Activated CD8-positive, alpha-beta T cell treated with anti-CD3 and anti-CD28 coated beads for 36 hours (primary cell): ENCODE measurements at regions not wholly inside any gene's neighbourhood (a gene's known extent, or its start where the extent isn't known, plus 50 kb on each side); places are given as distances from the start of the nearest gene placed in this dataset.

Experiments
- ATAC-seq: fragments of 200-7000 bp; cut with Tn5 transposase; one replicate; pipeline ENCODE4 v1.10.0; 2021; ENCODE audit warnings: mild to moderate bottlenecking, moderate library complexity
- CTCF ChIA-PET: fragments of 350-600 bp; sonication (Branson Sonifier 250); formaldehyde crosslinking; loops from one replicate; lab custom pipeline; 2021; ENCODE audit warnings: antibody characterized with exemption; lab: Charles Lee
- POLR2A ChIA-PET: fragments of 350-600 bp; sonication (Branson Sonifier 250); formaldehyde crosslinking; loops from one replicate; lab custom pipeline; 2021; ENCODE audit warnings: antibody characterized with exemption; lab: Charles Lee
- DNase-seq: peaks from one replicate; pipeline ENCODE4 v3.0.0-alpha.2; 2020
- H3K27ac Mint-ChIP-seq: one replicate; pipeline ENCODE4 v1.8.0; 2021; ENCODE audit warnings: mild to moderate bottlenecking, mixed read lengths
- H3K27me3 Mint-ChIP-seq: one replicate; pipeline ENCODE4 v1.8.0; 2021; ENCODE audit warnings: mixed read lengths
- H3K36me3 Mint-ChIP-seq: one replicate; pipeline ENCODE4 v1.8.0; 2021; ENCODE audit warnings: low read depth, mixed read lengths
- H3K4me1 Mint-ChIP-seq: one replicate; pipeline ENCODE4 v1.8.0; 2021; ENCODE audit warnings: low read depth, mixed read lengths
- H3K4me3 Mint-ChIP-seq: one replicate; pipeline ENCODE4 v1.8.0; 2021; ENCODE audit warnings: mild to moderate bottlenecking, moderate library complexity, mixed read lengths
- H3K9me3 Mint-ChIP-seq: one replicate; pipeline ENCODE4 v1.8.0; 2021; ENCODE audit warnings: mixed read lengths
- intact Hi-C: fragments of 100-400 bp; cut with micrococcal nuclease; formaldehyde crosslinking; loops from one replicate; pipeline ENCODE4 v1.10.0; 2022
- TF ChIP-seq, protein P1 (sequence below): fragments of 200-600 bp; IDR thresholded peaks from one replicate; pipeline ENCODE4 v1.8.0; 2022; ENCODE audit warnings: antibody characterized with exemption, mild to moderate bottlenecking

DNA sequence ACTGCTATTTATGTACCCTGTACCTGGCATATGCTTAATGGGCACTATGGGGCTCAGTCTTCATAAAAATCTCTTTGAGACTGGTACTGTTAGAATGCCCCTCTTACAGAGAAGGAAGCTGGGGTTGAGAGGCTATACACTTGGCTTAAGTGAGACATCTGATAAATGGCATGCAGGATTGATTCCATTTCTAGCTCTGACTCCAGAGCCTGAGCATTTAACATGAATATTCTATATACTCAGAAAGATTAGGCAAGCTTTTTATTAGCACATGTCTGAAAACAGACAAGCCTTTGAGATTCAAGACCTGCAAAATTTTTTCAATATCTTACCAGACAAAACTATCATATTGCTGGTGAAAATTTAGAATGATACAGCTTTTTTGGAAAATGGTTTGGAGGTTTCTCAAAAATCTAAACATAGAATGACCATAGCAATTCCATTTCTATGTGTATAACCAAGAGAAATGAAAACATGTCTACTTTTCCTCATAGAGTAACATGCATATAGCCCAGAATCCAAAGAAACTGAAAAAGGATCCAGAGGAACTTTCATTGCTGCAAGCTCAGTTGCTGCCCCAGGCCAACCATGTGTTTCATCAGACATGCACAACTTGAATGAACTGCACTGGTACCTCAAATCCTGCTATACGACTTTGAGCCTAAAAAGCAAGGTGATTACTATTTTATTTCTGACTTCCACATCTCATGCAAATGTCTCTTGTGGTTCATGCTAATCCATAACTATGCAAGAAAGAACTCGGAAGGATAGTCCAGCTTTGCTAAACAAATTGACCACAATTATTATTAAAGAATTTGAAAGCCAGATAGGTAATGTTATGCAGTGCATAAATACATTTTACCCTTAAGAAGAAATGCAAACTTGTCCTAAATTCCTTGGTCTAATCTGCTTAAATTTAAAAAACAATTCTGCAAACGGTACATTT is 389.0 kb upstream of the GRIA1 start:
- intact Hi-C loops, result no loop called here
- no peaks in the 10 kb centered on the region for H3K4me1 Mint-ChIP-seq
- peaks cover 3% of the 10 kb centered on the region for H3K9me3 Mint-ChIP-seq
- no peak overlapping the region for H3K27ac Mint-ChIP-seq
- H3K27me3 Mint-ChIP-seq, result no peaks in the 10 kb centered on the region
- ChIA-PET CTCF (interaction anchor here (0.7 kb wide), 1 partner anchor 15 kb away, joined by 3 read pairs; no protein-coding TSS in a partner anchor), POLR2A (no interaction called here)
- DNase-seq (no peak), ATAC-seq (no peak)
- no peak overlapping the region for H3K4me3 Mint-ChIP-seq
- H3K36me3 Mint-ChIP-seq, result no peaks in the 10 kb centered on the region
- TF ChIP-seq, protein P1, sequence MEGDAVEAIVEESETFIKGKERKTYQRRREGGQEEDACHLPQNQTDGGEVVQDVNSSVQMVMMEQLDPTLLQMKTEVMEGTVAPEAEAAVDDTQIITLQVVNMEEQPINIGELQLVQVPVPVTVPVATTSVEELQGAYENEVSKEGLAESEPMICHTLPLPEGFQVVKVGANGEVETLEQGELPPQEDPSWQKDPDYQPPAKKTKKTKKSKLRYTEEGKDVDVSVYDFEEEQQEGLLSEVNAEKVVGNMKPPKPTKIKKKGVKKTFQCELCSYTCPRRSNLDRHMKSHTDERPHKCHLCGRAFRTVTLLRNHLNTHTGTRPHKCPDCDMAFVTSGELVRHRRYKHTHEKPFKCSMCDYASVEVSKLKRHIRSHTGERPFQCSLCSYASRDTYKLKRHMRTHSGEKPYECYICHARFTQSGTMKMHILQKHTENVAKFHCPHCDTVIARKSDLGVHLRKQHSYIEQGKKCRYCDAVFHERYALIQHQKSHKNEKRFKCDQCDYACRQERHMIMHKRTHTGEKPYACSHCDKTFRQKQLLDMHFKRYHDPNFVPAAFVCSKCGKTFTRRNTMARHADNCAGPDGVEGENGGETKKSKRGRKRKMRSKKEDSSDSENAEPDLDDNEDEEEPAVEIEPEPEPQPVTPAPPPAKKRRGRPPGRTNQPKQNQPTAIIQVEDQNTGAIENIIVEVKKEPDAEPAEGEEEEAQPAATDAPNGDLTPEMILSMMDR, result no peak

GRCh38 chr5:153116916-153117315 is 373.6 kb upstream of the GRIA1 start:
- no peak for DNase-seq
- POLR2A ChIA-PET, result no interaction called here
- Mint-ChIP-seq H3K36me3 (no peaks in the 10 kb centered on the region), H3K27ac (no peak overlapping the region), H3K9me3 (peaks cover 4% of the 10 kb centered on the region), H3K4me3 (no peak overlapping the region), H3K27me3 (no peaks in the 10 kb centered on the region), H3K4me1 (no peaks in the 10 kb centered on the region)
- TF ChIP-seq, protein P1, result no peak
- ATAC-seq, result no peak
- CTCF ChIA-PET, result no interaction called here
- intact Hi-C loops, result no loop called here

GRCh38 chr5:153118018-153118417 is 372.5 kb upstream of the GRIA1 start:
- Mint-ChIP-seq H3K4me1 (no peaks in the 10 kb centered on the region), H3K4me3 (no peak overlapping the region), H3K36me3 (no peaks in the 10 kb centered on the region), H3K9me3 (peaks cover 4% of the 10 kb centered on the region), H3K27ac (no peak overlapping the region), H3K27me3 (no peaks in the 10 kb centered on the region)
- ATAC-seq (no peak), DNase-seq (no peak)
- CTCF ChIA-PET, result no interaction called here
- TF ChIP-seq, protein P1, result no peak
- POLR2A ChIA-PET, result no interaction called here
- intact Hi-C loops, result no loop called here

DNA sequence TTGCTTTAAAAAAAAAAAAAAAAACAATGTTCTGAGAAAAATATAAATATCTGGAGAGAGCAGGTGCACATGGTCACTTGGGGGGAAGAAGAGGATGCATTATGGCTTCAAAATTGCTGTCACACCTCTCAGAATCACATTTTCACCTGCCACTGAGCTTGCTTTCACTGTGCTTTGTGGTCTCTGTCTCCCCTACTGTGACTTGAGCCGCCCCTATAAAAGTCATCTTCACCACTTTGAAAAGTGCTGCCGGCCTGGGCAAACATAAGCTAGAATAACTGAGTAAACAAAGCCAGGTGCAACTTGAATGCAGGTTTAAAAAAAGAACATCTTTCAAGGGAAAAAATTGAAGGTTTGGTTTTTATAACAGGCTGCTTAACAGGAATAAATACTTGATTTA is 368.1 kb upstream of the GRIA1 start:
- CTCF ChIA-PET, result no interaction called here
- Mint-ChIP-seq H3K4me3 (no peak overlapping the region), H3K36me3 (no peaks in the 10 kb centered on the region), H3K9me3 (peaks cover 1% of the 10 kb centered on the region), H3K27me3 (no peaks in the 10 kb centered on the region), H3K27ac (no peak overlapping the region), H3K4me1 (no peaks in the 10 kb centered on the region)
- DNase-seq, result no peak
- TF ChIP-seq, protein P1, result no peak
- intact Hi-C loops, result no loop called here
- ATAC-seq, result no peak
- POLR2A ChIA-PET, result no interaction called here

DNA sequence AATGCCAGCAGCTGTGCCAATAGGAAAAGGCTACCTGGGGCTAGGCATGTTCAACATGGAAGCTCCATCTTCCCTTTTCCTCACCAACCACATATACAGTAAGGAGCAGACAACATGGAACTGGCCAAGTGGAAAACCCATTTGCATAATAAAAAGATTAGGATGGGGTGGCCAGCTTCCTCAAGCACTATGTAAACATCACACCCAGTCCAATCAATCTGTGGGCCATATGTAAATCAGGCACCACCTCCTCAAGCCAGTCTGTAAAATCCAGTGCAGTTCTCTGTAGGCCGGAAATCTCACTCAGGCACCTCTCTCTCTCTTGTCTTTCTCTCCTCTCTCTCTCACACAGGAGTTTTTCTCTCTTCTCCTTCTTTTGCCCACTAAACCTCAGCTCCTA is 360.2 kb upstream of the GRIA1 start:
- Mint-ChIP-seq H3K4me1 (no peaks in the 10 kb centered on the region), H3K36me3 (no peaks in the 10 kb centered on the region), H3K9me3 (peaks cover 3% of the 10 kb centered on the region), H3K27ac (no peak overlapping the region), H3K4me3 (no peak overlapping the region), H3K27me3 (no peaks in the 10 kb centered on the region)
- intact Hi-C loops, result no loop called here
- TF ChIP-seq, protein P1, result no peak
- DNase-seq (no peak), ATAC-seq (no peak)
- POLR2A ChIA-PET, result no interaction called here
- CTCF ChIA-PET, result no interaction called here
